Nucleus accumbens (tissue), 56 donors: ENCODE measurements at regions not wholly inside any gene's neighbourhood (a gene's known extent, or its start where the extent isn't known, plus 50 kb on each side); places are given as distances from the start of the nearest gene placed in this dataset.
A peak's percentile ranks its signal among the peaks of the same experiment; 100 is the strongest.

Source experiments
- DNase-seq, 56 donors: peaks; one replicate each; lab custom pipeline; 2025; lab: John Stamatoyannopoulos, UW

- no peak for DNase-seq
These were observed 236.6 kb upstream of the MKLN1 start for GRCh38 chr7:131090886-131091692.

- peak in 1 of 56 donors; percentile 9 for DNase-seq
These were observed 233.0 kb upstream of the MKLN1 start for GRCh38 chr7:131094685-131095084.

GRCh38 chr7:131095346-131095745 is 232.3 kb upstream of the MKLN1 start:
- DNase-seq: no peak

GRCh38 chr7:131096267-131096927 is 231.3 kb upstream of the MKLN1 start:
- DNase-seq: no peak

DNA sequence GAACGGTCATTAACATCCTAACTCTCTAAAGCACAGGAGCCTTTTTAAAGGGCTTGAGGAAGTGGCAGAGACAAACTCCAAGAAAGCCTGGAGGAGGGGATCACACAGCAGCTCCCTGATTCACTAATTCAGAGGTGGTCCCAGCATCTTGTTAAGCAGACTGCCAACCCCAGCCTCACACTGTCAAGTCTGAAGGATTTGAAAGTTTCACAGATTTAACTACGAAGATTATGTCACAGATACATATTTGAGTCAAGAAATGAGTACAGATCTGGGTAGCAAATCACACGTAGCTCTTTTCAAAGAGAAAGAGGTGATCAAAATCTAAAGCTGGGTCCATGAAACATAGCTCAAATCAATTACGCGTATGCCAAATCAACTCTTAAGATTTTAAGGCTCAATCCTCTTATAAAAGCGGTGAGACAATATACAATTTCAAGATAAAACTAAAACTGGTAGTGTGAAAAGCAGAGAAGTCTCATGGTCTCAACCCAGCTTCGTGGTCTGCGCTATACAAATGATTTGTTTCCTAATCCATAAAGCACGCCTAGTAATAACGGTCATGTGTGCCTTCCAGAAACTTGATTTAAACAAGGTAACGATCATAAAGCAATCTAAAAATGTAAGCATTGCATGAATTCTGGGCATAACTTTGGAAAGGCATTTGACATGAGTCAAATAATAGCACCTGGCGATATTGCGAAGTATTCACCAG is 229.9 kb upstream of the MKLN1 start:
- no peak for DNase-seq

GRCh38 chr7:131098527-131098926 is 229.1 kb upstream of the MKLN1 start:
- DNase-seq: no peak

- DNase-seq: no peak
These were observed 227.2 kb upstream of the MKLN1 start for GRCh38 chr7:131100357-131101054.

- DNase-seq: no peak
These were observed 223.7 kb upstream of the MKLN1 start for GRCh38 chr7:131103997-131104396.

- DNase-seq: peak in 1 of 56 donors; percentile 35
These were observed 222.9 kb upstream of the MKLN1 start for GRCh38 chr7:131104596-131105293.

DNA sequence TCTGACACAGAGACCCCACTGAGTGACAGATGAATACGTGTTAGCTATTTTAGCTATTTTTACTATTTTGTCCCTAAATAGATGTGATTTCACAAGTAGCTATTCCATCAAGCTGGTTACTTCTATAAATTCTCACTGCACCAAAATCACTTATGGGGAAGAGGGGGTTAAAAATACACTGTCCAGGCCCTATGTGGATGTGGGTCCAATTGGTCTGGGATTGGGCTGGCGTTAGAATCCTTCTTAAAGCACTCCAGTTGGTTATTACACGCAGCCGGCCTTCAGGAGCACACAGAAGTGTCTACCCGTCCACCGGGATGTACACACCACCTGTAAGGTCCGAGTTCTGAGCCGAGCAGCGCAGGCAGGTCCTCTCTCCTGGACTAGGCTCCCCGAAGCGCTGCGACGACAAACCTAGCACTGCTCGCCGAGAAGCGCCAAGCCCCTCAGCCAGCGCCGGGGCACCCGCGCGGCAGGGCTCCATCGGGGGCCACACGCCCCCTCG is 222.3 kb upstream of the MKLN1 start:
- peak in 5 of 56 donors; percentile 49 to 58 (median 55) for DNase-seq

GRCh38 chr7:131105799-131106680 is 221.6 kb upstream of the MKLN1 start:
- peak in 53 of 56 donors; percentile 35 to 95 (median 81) for DNase-seq

DNA sequence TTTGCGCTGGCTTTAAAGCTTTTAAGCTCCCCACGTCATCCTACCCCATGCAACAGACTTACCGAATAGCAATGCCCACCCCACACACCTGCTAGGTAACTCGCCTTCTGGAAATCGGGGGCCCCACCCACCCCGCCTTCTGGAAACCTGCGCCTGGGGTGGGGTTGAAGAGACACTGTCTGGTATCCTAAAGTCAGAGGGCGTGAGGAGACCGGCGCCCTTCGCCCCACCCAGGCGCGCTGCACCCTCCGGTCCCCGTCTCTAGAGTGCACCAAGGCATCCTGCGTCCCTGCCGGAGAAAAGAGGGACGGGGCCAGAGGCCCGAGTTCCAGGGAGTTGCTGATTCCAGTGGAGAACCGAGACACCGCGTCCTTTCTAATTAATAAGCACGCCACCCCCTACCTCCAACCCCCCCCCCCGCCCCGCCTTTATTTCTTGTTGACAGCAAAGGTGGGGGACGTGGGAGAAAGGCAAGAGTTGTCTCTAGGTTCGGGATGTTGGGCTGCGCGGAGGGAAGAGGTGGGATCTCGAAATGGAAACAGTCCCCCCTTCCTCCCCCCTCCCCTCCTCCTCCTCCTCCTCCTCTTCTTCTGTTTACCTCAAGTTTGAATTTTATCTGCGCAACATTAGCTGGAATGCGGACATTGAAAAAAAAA is 220.9 kb upstream of the MKLN1 start:
- DNase-seq: peak in 49 of 56 donors; percentile 3 to 81 (median 55)

GRCh38 chr7:131107337-131108211 is 220.1 kb upstream of the MKLN1 start:
- peak in 53 of 56 donors; percentile 27 to 88 (median 73) for DNase-seq

- peak in 6 of 56 donors; percentile 37 to 80 (median 58) for DNase-seq
These were observed 219.3 kb upstream of the MKLN1 start for GRCh38 chr7:131108212-131108940.

- peak in 2 of 56 donors; percentile 52 to 57 for DNase-seq
These were observed 218.5 kb upstream of the MKLN1 start for GRCh38 chr7:131109011-131109758.
